HEK293 (cell line): ENCODE measurements at regions not wholly inside any gene's neighbourhood (a gene's known extent, or its start where the extent isn't known, plus 50 kb on each side); places are given as distances from the start of the nearest gene placed in this dataset.

Experiments
- GLIS1 ChIP-seq: fragments of 450-650 bp; formaldehyde crosslinking; IDR thresholded peaks from 2 replicates; pipeline ENCODE4 v1.5.1; 2016; ENCODE audit warnings: missing biosample characterization, missing genetic modification characterization
- KLF7 ChIP-seq: fragments of 450-650 bp; formaldehyde crosslinking; IDR thresholded peaks from 2 replicates; pipeline ENCODE4 v1.5.1; 2016; ENCODE audit warnings: missing biosample characterization, missing genetic modification characterization, borderline replicate concordance
- SETDB1 ChIP-seq: IDR thresholded peaks from one replicate; pipeline ENCODE4 v1.6.1; 2017; ENCODE audit warnings: mild to moderate bottlenecking, low read length, moderate library complexity, mixed read lengths; ENCODE audit not compliant: insufficient read length
- SP3 ChIP-seq: fragments of 450-650 bp; formaldehyde crosslinking; IDR thresholded peaks from 2 replicates; pipeline ENCODE4 v1.5.1; 2016; ENCODE audit warnings: missing biosample characterization, missing genetic modification characterization
- TCF7L2 ChIP-seq: IDR thresholded peaks from 2 replicates; pipeline ENCODE4 v1.6.1; 2011; ENCODE audit warnings: low read depth, mild to moderate bottlenecking, inconsistent platforms, low read length, moderate library complexity, borderline replicate concordance
- ZIC2 ChIP-seq: fragments of 450-650 bp; formaldehyde crosslinking; IDR thresholded peaks from 2 replicates; pipeline ENCODE4 v1.5.1; 2016; ENCODE audit warnings: missing biosample characterization, missing genetic modification characterization
- ZNF112 ChIP-seq: fragments of 450-650 bp; formaldehyde crosslinking; IDR thresholded peaks from 2 replicates; pipeline ENCODE4 v1.5.0; 2017; ENCODE audit warnings: missing biosample characterization, missing genetic modification characterization
- ZNF138 ChIP-seq: fragments of 450-650 bp; formaldehyde crosslinking; IDR thresholded peaks from 2 replicates; pipeline ENCODE4 v1.5.1; 2016; ENCODE audit warnings: missing biosample characterization, missing genetic modification characterization, borderline replicate concordance
- ZNF146 ChIP-seq: fragments of 450-650 bp; formaldehyde crosslinking; IDR thresholded peaks from 2 replicates; pipeline ENCODE4 v1.5.1; 2016; ENCODE audit warnings: missing biosample characterization, missing genetic modification characterization
- ZNF155 ChIP-seq: fragments of 450-650 bp; formaldehyde crosslinking; IDR thresholded peaks from 2 replicates; pipeline ENCODE4 v1.5.1; 2016; ENCODE audit warnings: missing biosample characterization, missing genetic modification characterization
- ZNF202 ChIP-seq: fragments of 450-650 bp; formaldehyde crosslinking; IDR thresholded peaks from 2 replicates; pipeline ENCODE4 v1.5.1; 2016; ENCODE audit warnings: missing biosample characterization, missing genetic modification characterization, borderline replicate concordance
- ZNF266 ChIP-seq: fragments of 450-650 bp; formaldehyde crosslinking; IDR thresholded peaks from 2 replicates; pipeline ENCODE4 v1.5.1; 2016; ENCODE audit warnings: missing biosample characterization, missing genetic modification characterization, low read depth
- ZNF350 ChIP-seq: fragments of 450-650 bp; formaldehyde crosslinking; IDR thresholded peaks from 2 replicates; pipeline ENCODE4 v1.5.0; 2017; ENCODE audit warnings: missing biosample characterization, mild to moderate bottlenecking, missing genetic modification characterization
- ZNF354C ChIP-seq: fragments of 450-650 bp; formaldehyde crosslinking; IDR thresholded peaks from 2 replicates; pipeline ENCODE4 v1.5.1; 2016; ENCODE audit warnings: missing biosample characterization, missing genetic modification characterization, low read depth, borderline replicate concordance
- ZNF37A ChIP-seq: fragments of 450-650 bp; IDR thresholded peaks from 2 replicates; pipeline ENCODE4 v1.5.1; 2018; ENCODE audit warnings: missing biosample characterization, missing genetic modification characterization
- ZNF473 ChIP-seq: fragments of 450-650 bp; formaldehyde crosslinking; IDR thresholded peaks from 2 replicates; pipeline ENCODE4 v1.5.1; 2017; ENCODE audit warnings: missing biosample characterization, missing genetic modification characterization
- ZNF585B ChIP-seq: fragments of 450-650 bp; formaldehyde crosslinking; IDR thresholded peaks from 2 replicates; pipeline ENCODE4 v1.5.1; 2016; ENCODE audit warnings: missing biosample characterization, missing genetic modification characterization
- ZNF596 ChIP-seq: fragments of 450-650 bp; IDR thresholded peaks from 2 replicates; pipeline ENCODE4 v1.5.0; 2018; ENCODE audit warnings: missing biosample characterization, mild to moderate bottlenecking, missing genetic modification characterization, moderate library complexity
- ZNF621 ChIP-seq: fragments of 450-650 bp; formaldehyde crosslinking; IDR thresholded peaks from 2 replicates; pipeline ENCODE4 v1.5.1; 2017; ENCODE audit warnings: missing biosample characterization, missing genetic modification characterization
- ZNF785 ChIP-seq: fragments of 450-650 bp; formaldehyde crosslinking; IDR thresholded peaks from 2 replicates; pipeline ENCODE4 v1.5.1; 2016; ENCODE audit warnings: missing biosample characterization, missing genetic modification characterization
- ZNF791 ChIP-seq: fragments of 450-650 bp; formaldehyde crosslinking; IDR thresholded peaks from 2 replicates; pipeline ENCODE4 v1.5.1; 2016; ENCODE audit warnings: missing biosample characterization, missing genetic modification characterization
- ZSCAN23 ChIP-seq: fragments of 450-650 bp; formaldehyde crosslinking; IDR thresholded peaks from 2 replicates; pipeline ENCODE4 v1.5.1; 2016; ENCODE audit warnings: missing biosample characterization, missing genetic modification characterization
- ZSCAN30 ChIP-seq: fragments of 450-650 bp; IDR thresholded peaks from 2 replicates; pipeline ENCODE4 v1.5.1; 2018; ENCODE audit warnings: missing biosample characterization, mild to moderate bottlenecking, missing genetic modification characterization, moderate library complexity
- TF ChIP-seq, protein P1 (sequence below): fragments of 450-650 bp; formaldehyde crosslinking; IDR thresholded peaks from 2 replicates; pipeline ENCODE4 v1.5.1; 2016; ENCODE audit warnings: missing biosample characterization, missing genetic modification characterization
- TF ChIP-seq, protein P2 (sequence below): fragments of 450-650 bp; formaldehyde crosslinking; IDR thresholded peaks from 2 replicates; pipeline ENCODE4 v1.5.1; 2016; ENCODE audit warnings: missing biosample characterization, missing genetic modification characterization
- TF ChIP-seq, protein P3 (sequence below): fragments of 450-650 bp; formaldehyde crosslinking; IDR thresholded peaks from 2 replicates; pipeline ENCODE4 v1.5.1; 2017; ENCODE audit warnings: missing biosample characterization, missing genetic modification characterization
- TF ChIP-seq, protein P4 (sequence below): fragments of 450-650 bp; formaldehyde crosslinking; conservative IDR thresholded peaks from 2 replicates; pipeline ENCODE4 v1.5.1; 2016; ENCODE audit warnings: low read depth, missing biosample characterization, missing genetic modification characterization
- TF ChIP-seq, protein P5 (sequence below): fragments of 450-650 bp; formaldehyde crosslinking; IDR thresholded peaks from 2 replicates; pipeline ENCODE4 v1.5.1; 2016; ENCODE audit warnings: missing biosample characterization, missing genetic modification characterization

DNA sequence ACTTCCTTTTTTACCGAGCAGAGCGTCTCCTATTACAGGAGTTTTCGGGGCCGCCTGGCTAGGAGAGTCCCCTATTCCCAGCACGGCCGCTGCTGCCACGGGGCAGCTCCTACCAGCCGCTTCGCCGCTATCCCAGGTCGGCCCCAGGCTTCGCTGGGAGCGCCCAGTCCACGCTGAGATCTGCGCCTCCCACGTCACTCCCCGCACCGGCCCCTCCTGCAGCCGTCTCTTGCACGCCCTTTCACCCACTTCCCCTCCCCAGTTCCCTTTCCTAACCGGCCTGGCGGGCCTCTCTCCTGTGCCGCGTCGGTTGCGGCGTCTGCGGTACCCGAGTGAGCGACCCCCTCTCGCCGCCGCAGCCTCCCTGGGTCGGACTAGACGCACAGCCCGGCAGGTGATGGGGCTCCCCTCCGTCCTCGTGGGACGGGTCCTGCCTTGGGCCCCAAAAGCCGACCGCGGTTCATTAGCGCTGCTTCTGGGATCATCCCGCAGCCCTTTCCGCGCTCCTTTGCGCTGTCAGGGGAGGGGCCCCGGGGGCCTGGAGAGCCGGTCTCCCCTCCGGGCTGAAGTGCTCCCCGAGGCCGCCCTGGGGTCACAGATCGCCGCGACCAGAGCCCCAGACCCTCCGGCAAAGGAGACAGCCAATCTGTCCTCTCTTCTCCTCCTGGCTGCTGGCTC lies 1318.4 kb downstream of the TMEM121 start (continued):
- TF ChIP-seq, protein P1, sequence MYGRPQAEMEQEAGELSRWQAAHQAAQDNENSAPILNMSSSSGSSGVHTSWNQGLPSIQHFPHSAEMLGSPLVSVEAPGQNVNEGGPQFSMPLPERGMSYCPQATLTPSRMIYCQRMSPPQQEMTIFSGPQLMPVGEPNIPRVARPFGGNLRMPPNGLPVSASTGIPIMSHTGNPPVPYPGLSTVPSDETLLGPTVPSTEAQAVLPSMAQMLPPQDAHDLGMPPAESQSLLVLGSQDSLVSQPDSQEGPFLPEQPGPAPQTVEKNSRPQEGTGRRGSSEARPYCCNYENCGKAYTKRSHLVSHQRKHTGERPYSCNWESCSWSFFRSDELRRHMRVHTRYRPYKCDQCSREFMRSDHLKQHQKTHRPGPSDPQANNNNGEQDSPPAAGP (tag by site-specific recombination): no peak
- TF ChIP-seq ZNF202 (tag by site-specific recombination) (peak; percentile 25; the same call in 1 of the 2 replicates), ZNF585B (no peak), ZNF473 (tag by site-specific recombination) (no peak), ZNF785 (tag by site-specific recombination) (no peak), ZSCAN30 (tag by site-specific recombination) (no peak), ZNF146 (tag by site-specific recombination) (no peak), ZSCAN23 (tag by site-specific recombination) (no peak), KLF7 (no peak), ZNF112 (tag by site-specific recombination) (no peak), ZNF354C (tag by site-specific recombination) (no peak), ZNF138 (tag by site-specific recombination) (no peak), ZIC2 (tag by site-specific recombination) (peak; percentile 32; the same call in 1 of the 2 replicates), ZNF596 (tag by site-specific recombination) (no peak), SP3 (tag by site-specific recombination) (no peak), ZNF621 (tag by site-specific recombination) (no peak), ZNF350 (tag by site-specific recombination) (no peak), GLIS1 (tag by site-specific recombination) (0 out of 2 replicates have a peak, but pooled peaks have one; percentile 17), ZNF155 (tag by site-specific recombination) (no peak), SETDB1 (no peak), TCF7L2 (no peak), ZNF791 (tag by site-specific recombination) (no peak), ZNF37A (tag by site-specific recombination) (no peak), ZNF266 (tag by site-specific recombination) (no peak)
- TF ChIP-seq, protein P2, sequence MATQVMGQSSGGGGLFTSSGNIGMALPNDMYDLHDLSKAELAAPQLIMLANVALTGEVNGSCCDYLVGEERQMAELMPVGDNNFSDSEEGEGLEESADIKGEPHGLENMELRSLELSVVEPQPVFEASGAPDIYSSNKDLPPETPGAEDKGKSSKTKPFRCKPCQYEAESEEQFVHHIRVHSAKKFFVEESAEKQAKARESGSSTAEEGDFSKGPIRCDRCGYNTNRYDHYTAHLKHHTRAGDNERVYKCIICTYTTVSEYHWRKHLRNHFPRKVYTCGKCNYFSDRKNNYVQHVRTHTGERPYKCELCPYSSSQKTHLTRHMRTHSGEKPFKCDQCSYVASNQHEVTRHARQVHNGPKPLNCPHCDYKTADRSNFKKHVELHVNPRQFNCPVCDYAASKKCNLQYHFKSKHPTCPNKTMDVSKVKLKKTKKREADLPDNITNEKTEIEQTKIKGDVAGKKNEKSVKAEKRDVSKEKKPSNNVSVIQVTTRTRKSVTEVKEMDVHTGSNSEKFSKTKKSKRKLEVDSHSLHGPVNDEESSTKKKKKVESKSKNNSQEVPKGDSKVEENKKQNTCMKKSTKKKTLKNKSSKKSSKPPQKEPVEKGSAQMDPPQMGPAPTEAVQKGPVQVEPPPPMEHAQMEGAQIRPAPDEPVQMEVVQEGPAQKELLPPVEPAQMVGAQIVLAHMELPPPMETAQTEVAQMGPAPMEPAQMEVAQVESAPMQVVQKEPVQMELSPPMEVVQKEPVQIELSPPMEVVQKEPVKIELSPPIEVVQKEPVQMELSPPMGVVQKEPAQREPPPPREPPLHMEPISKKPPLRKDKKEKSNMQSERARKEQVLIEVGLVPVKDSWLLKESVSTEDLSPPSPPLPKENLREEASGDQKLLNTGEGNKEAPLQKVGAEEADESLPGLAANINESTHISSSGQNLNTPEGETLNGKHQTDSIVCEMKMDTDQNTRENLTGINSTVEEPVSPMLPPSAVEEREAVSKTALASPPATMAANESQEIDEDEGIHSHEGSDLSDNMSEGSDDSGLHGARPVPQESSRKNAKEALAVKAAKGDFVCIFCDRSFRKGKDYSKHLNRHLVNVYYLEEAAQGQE: no peak
- TF ChIP-seq, protein P3, sequence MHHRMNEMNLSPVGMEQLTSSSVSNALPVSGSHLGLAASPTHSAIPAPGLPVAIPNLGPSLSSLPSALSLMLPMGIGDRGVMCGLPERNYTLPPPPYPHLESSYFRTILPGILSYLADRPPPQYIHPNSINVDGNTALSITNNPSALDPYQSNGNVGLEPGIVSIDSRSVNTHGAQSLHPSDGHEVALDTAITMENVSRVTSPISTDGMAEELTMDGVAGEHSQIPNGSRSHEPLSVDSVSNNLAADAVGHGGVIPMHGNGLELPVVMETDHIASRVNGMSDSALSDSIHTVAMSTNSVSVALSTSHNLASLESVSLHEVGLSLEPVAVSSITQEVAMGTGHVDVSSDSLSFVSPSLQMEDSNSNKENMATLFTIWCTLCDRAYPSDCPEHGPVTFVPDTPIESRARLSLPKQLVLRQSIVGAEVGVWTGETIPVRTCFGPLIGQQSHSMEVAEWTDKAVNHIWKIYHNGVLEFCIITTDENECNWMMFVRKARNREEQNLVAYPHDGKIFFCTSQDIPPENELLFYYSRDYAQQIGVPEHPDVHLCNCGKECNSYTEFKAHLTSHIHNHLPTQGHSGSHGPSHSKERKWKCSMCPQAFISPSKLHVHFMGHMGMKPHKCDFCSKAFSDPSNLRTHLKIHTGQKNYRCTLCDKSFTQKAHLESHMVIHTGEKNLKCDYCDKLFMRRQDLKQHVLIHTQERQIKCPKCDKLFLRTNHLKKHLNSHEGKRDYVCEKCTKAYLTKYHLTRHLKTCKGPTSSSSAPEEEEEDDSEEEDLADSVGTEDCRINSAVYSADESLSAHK (tag by site-specific recombination): no peak
- TF ChIP-seq, protein P4, sequence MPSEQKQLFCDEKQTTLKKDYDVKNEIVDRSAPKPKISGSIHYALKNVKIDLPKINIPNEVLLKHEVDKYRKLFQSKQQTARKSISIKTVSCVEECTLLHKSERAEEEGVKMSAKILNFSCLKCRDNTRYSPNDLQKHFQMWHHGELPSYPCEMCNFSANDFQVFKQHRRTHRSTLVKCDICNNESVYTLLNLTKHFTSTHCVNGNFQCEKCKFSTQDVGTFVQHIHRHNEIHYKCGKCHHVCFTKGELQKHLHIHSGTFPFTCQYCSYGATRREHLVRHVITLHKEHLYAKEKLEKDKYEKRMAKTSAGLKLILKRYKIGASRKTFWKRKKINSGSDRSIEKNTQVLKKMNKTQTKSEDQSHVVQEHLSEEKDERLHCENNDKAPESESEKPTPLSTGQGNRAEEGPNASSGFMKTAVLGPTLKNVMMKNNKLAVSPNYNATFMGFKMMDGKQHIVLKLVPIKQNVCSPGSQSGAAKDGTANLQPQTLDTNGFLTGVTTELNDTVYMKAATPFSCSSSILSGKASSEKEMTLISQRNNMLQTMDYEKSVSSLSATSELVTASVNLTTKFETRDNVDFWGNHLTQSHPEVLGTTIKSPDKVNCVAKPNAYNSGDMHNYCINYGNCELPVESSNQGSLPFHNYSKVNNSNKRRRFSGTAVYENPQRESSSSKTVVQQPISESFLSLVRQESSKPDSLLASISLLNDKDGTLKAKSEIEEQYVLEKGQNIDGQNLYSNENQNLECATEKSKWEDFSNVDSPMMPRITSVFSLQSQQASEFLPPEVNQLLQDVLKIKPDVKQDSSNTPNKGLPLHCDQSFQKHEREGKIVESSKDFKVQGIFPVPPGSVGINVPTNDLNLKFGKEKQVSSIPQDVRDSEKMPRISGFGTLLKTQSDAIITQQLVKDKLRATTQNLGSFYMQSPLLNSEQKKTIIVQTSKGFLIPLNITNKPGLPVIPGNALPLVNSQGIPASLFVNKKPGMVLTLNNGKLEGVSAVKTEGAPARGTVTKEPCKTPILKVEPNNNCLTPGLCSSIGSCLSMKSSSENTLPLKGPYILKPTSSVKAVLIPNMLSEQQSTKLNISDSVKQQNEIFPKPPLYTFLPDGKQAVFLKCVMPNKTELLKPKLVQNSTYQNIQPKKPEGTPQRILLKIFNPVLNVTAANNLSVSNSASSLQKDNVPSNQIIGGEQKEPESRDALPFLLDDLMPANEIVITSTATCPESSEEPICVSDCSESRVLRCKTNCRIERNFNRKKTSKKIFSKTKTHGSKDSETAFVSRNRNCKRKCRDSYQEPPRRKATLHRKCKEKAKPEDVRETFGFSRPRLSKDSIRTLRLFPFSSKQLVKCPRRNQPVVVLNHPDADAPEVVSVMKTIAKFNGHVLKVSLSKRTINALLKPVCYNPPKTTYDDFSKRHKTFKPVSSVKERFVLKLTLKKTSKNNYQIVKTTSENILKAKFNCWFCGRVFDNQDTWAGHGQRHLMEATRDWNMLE (tag by site-specific recombination): no peak
- TF ChIP-seq, protein P5, sequence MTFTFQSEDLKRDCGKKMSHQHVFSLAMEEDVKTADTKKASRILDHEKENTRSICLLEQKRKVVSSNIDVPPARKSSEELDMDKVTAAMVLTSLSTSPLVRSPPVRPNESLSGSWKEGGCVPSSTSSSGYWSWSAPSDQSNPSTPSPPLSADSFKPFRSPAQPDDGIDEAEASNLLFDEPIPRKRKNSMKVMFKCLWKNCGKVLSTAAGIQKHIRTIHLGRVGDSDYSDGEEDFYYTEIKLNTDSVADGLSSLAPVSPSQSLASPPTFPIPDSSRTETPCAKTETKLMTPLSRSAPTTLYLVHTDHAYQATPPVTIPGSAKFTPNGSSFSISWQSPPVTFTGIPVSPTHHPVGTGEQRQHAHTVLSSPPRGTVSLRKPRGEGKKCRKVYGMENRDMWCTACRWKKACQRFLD (tag by site-specific recombination): no peak
